ENCODE measurements at regions not wholly inside any gene's neighbourhood (a gene's known extent, or its start where the extent isn't known, plus 50 kb on each side); places are given as distances from the start of the nearest gene placed in this dataset.

DNA sequence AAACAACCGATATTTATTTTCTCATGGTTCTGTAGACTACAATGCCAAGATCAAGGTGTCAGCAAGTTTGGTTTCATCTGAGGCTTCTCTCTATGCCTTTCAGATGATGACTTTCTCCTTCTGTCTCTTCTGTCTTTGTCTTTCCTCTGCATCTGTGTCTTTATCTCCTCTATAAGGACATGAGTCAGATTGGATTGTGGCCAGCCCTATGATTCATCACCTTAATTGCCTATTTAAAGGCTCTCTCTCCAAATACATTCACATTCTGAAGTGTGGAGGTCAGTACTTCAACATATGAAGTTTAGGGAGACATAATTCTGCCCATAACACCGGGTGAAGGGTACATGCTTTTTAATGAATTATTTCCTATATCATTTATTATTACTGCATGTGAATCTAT lies 71.2 kb upstream of the CNTNAP5 start:
- DNase-seq, result peak; percentile 12

DNA sequence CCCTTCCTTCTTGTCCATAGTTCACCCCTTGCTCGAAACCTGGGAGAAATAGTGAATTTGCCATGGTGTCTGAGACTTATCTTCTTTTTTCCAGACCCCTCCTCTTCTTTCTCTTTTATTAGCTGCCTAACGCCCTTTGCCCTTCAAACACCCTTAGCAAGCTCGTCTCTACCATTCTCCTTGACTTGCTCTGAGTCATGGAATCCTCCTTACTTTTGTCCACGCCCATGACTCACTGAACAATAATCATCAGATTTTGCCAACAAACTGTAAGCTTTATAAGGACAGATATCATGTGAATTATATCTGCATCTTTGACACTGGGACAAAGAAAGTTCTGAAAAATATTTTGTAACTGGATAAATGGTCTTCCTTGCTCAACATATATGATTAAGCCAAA lies 67.1 kb upstream of the CNTNAP5 start:
- DNase-seq, result no peak

DNA sequence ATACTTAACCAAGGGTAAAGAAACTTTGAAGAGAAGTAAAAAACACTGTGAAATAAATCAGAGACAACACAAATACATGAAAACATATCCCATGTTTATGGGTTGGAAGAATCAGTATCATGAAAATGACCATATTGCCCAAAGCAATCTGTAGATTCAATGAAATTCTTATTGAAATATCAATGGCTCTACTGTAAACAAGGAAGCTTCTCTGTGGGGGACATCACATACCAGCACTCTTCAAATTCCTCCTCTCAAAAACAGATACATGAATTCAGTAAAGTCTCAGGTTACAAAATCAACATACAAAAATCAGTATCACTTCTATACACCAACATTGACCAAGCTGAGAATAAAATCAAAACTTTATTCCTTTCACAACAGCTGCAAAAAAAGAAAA lies 63.5 kb upstream of the CNTNAP5 start:
- DNase-seq, result no peak

DNA sequence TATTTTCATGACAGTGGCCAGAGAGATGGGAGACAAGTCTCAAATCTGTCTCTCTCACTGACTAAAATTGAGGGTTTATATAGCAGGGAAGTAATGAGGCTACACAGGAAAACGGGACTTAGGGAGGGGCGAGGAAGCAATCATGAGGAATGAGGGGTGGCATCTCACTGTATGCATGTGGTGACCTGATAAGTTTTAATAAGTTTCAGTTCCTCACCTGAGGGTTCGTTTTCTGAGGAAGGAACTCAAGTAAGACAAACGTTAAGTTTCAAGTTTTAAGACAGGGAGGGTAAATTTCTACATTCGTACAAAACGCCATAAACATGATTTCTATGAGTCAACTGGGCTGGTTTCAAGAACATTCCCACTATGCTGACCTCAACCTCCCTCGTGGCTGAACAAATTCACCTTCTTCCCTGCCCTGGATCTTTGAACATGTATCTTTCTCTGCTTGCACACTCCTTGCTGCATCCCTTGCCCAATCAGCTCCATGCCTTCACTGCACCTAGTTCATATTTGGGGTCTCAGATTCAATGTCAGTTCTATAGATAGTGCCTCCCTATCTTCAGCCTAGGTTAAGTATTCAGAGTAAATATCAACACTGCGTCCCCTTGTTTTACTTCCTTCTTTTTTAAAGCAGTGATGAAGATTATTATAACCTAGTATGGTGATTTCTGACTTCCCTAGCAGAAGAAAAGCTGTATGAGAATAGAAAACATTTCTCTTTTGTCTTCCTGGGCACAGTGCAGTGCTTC lies 53.3 kb upstream of the CNTNAP5 start:
- no peak for DNase-seq

Measured in fibroblast of skin of scalp (primary cell).